Retinal pigment epithelial cell (primary cell): ENCODE measurements at regions not wholly inside any gene's neighbourhood (a gene's known extent, or its start where the extent isn't known, plus 50 kb on each side); places are given as distances from the start of the nearest gene placed in this dataset.

Source experiments
- DNase-seq: peaks from one replicate; pipeline ENCODE4 v3.0.0-alpha.2; 2010; ENCODE audit warnings: low read depth
- H3K4me3 ChIP-seq: 2 replicates; pipeline ENCODE4 v1.5.1; 2011; ENCODE audit warnings: mild to moderate bottlenecking, low read length, control low read depth, moderate library complexity
- TF ChIP-seq, protein P1 (sequence below): conservative IDR thresholded peaks from 2 replicates; pipeline ENCODE4 v1.5.1; 2011; ENCODE audit warnings: low read depth, low read length, control low read depth, inconsistent platforms

DNA sequence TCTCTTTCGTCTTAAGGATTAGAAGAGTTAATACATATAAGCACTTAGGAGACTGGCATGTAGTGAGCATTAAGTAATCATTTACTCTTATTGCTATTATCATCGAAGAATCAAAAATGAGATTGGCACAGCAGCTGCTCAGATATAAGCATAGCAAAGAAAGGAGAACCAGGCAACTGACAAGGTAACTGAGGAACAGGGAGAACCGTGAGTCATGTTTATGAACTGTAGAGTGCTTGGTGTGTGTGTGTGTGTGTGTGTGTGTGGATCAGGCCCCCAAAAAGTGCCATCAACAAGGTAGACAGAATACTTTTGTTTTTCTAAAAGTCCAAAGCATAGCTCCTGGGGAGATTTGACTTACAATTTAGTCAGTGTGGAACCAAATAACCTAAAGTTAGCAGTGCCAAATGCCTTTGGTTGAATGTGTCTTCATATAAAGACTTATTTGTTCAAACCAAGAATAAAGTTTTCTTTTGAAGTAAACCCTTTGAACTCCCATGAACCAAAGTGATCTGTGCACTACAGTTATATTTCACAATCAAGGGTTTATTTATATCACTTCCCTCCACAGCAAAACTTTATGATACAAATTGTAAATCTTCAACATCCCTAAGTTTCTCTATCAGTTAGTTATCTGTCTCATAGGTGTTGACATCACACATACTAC, 660.6 kb downstream of the NYAP2 start:
- no peak overlapping the region for H3K4me3 ChIP-seq
- TF ChIP-seq, protein P1, sequence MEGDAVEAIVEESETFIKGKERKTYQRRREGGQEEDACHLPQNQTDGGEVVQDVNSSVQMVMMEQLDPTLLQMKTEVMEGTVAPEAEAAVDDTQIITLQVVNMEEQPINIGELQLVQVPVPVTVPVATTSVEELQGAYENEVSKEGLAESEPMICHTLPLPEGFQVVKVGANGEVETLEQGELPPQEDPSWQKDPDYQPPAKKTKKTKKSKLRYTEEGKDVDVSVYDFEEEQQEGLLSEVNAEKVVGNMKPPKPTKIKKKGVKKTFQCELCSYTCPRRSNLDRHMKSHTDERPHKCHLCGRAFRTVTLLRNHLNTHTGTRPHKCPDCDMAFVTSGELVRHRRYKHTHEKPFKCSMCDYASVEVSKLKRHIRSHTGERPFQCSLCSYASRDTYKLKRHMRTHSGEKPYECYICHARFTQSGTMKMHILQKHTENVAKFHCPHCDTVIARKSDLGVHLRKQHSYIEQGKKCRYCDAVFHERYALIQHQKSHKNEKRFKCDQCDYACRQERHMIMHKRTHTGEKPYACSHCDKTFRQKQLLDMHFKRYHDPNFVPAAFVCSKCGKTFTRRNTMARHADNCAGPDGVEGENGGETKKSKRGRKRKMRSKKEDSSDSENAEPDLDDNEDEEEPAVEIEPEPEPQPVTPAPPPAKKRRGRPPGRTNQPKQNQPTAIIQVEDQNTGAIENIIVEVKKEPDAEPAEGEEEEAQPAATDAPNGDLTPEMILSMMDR = no peak
- no peak for DNase-seq

DNA sequence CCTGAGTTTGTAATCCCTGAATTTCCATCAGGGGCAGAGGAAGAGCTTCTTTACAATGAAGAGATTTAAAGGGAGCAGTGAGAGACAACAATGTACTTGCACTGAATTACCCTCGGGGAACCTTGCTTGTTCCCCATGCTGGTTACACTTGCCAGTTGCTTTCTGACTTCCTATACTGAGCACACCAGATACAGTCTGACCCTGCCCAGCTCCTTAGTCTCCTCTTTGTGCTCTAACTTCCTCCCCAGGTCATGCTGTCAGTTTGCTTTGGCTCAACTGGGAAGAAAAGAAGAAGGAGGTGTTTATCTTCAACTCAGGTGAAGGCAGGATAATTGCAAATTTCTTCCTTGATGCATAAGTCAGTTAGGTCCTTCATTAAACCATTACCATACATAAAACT, 658.4 kb downstream of the NYAP2 start:
- TF ChIP-seq, protein P1 = no peak
- DNase-seq = no peak
- no peak overlapping the region for H3K4me3 ChIP-seq

DNA sequence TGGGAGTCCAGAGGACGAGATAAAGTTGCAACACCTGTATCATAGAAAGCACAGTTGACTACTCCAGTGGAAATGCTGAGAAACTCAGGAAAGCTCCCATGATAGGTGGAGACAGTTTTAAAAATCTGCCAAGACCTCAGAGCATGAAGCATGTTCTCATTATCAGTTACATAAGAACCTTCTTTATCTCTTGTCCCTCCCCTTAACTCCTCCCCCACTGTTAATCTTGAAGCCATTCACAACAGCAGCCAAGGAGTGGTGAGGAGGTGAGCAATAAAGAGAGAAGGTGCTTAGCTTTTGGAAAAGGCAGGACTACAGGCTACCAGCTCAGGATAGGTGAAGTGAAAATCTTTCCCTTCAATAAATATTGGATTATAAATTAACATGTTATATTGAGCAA, 657.9 kb downstream of the NYAP2 start:
- TF ChIP-seq, protein P1 = no peak
- no peak overlapping the region for H3K4me3 ChIP-seq

DNA sequence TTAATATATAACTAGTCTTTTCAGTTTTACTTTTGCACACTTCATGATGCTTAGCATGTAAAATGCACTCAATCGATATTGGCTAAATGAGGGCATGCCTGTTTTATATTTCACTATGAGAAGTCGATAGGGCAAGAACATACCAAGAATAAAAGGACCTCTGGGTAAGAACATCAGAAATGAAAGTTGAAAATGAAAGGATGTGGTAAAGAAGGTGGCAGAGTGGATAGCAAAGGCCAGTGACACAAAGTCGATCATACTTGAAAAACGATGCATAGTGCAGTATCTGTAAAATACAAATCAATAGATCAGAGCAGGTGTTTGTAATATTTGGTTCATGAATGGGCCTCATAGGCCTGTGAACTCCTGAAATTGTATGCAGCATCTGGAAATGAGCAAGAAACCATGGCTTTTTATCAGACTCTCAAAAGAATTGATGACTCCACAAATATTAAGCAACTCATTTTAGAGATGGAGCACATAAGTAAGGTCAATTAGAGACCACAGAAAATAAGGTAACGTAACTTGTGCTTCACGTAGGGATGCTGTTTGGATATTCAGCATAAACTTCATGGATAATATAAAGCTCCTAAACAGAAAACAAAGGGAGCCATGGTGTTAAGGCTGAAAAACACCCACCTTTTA, 653.4 kb downstream of the NYAP2 start:
- H3K4me3 ChIP-seq = no peak overlapping the region
- DNase-seq = no peak
- TF ChIP-seq, protein P1 = no peak

More for the DNA sequence above, 657.9 kb downstream of the NYAP2 start:
- DNase-seq = no peak

DNA sequence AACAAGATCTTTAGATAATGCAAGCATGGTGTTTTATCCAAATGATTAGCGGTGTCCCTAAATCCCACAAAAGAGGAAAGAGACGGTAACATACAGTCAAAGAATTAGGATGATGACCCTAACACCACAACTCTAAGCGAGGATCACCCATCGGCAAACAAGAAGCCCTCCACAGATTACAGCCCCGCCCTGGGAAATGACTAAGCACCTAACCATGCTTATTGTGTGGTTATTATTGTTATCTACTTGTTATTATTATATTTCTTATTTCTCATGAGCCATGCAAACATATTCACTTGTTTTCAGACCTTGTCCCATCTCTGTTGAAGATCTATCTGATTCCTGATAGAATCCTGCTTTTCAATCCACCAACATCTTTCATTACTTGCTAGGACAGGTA, 651.3 kb downstream of the NYAP2 start:
- H3K4me3 ChIP-seq = no peak overlapping the region

DNA sequence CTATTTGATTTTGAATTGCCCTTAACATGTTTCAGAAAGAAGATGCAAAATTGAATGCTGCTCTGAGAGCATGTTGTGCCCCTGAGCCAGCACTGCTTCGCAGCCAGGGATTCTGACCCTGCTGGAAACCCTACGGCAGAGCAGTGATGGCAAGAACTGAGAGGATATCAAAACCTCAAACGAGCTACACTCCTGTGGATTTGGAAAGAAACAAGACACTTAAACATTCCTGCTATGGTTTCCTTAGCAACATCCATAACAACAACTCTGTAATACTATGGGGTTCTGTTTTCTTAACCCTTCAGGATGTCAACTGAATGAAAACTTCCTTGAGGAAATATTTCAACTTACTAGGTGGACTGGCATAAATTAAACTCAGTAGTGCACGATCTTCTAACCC, 649.1 kb downstream of the NYAP2 start:
- DNase-seq = peak; percentile 57
- no peak overlapping the region for H3K4me3 ChIP-seq
- TF ChIP-seq, protein P1 = no peak

More for the DNA sequence above, 651.3 kb downstream of the NYAP2 start:
- TF ChIP-seq, protein P1 = no peak
- DNase-seq = no peak

DNA sequence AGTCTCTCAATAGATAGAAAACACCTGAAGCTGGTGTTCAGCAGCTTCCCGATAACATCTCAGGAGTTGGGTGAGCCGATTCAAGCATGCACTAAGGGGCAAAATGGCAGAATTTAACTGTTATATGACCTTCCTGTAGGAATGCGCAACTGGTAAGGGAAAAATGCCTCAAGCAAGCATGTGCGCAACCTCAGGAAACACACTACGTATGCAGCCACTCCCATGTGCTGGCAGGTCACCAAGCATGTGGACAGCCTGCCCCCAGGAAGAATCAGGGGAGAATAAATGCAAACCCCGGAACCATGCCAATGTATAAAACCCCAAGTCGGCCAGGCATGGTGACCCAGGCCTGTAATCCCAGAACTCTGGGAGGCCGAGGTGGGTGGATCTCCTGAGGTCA, 645.6 kb downstream of the NYAP2 start:
- no peak overlapping the region for H3K4me3 ChIP-seq
- no peak for DNase-seq
- TF ChIP-seq, protein P1 = no peak
